GM12873 (cell line): ENCODE measurements at regions not wholly inside any gene's neighbourhood (a gene's known extent, or its start where the extent isn't known, plus 50 kb on each side); places are given as distances from the start of the nearest gene placed in this dataset.
A peak's percentile ranks its signal among the peaks of the same experiment; 100 is the strongest.

Experiments used
- CTCF ChIP-seq: IDR thresholded peaks from 2 replicates; pipeline ENCODE4 v1.5.1; 2012; ENCODE audit warnings: low read depth, mild to moderate bottlenecking, moderate library complexity, low read length, control low read depth; ENCODE audit not compliant: insufficient read depth; ENCODE audit errors: missing control alignments

GRCh38 chr7:45259966-45260646 lies 102.5 kb downstream of the RAMP3 start:
- peak; percentile 100 for TF ChIP-seq CTCF

- TF ChIP-seq CTCF: no peak
Measured at GRCh38 chr7:45267262-45267661, 109.7 kb downstream of the RAMP3 start.

GRCh38 chr7:45268013-45268412 lies 110.4 kb downstream of the RAMP3 start:
- no peak for TF ChIP-seq CTCF

GRCh38 chr7:45269192-45269591 lies 111.6 kb downstream of the RAMP3 start:
- no peak for TF ChIP-seq CTCF

DNA sequence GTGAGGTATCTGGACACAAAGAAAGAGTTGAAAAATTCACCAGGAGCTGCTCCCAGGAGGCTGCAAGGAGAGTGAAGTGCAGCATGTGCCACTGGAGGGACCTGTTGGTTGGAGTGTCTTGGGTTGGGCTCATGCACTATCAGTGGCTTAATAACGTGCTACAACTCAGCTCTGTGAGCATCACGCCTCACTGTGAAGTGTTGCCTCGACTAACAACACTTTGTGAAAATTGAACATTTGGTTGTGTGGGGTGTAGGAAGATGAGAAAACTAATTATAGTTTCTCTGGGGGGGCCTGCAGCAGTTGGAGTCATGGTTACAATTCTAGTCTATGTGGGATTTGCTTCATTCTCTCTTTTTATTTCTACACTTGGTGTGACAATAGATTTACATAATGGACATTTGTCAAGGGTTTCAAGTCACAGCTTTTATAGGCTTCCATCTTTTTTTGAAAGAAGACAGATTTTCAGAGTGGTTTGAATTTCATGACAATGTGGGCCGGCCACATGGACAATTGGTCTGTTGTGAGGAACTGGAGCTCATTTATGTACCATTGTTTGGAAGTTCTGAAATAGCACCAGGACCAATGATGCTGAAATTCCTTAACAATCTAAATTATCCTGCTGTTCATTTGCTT lies 121.3 kb downstream of the RAMP3 start:
- no peak for TF ChIP-seq CTCF

DNA sequence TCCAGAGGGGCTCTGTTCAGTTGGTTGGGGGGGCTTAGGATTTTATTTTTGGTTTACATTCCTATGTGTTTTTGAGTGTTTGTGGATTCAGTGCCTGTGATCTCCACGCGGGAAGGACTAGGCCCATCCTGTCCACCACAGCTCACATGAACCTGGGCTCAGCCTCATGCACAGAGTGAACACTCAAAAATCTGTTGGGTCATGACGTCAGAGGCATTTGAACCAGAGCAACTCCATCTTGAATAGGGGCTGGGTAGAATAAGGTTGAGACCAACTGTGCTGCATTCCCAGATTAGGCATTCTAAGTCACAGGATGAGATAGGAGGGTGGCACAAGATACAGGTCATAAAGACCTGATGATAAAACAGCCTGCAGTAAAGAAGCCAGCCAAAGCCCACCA lies 133.3 kb downstream of the RAMP3 start:
- no peak for TF ChIP-seq CTCF

GRCh38 chr7:45292481-45292880 lies 134.9 kb downstream of the RAMP3 start:
- no peak for TF ChIP-seq CTCF
